CD4-positive, alpha-beta T cell treated with Interleukin-15 for 4 hours (primary cell): ENCODE measurements at regions not wholly inside any gene's neighbourhood (a gene's known extent, or its start where the extent isn't known, plus 50 kb on each side); places are given as distances from the start of the nearest gene placed in this dataset.
"Not testable (repeated sequence)": the region's sequence is repeated elsewhere in the genome, so short reads cannot be mapped to it uniquely, and the experiment has no call there.

Experiments
- DNase-seq: peaks from one replicate; pipeline ENCODE4 v3.0.0-alpha.2; 2020; ENCODE audit warnings: low spot score

GRCh38 chr12:38159591-38160317 is 156.8 kb upstream of the ALG10B start:
- DNase-seq: no peak

- DNase-seq: no peak
Measured at GRCh38 chr12:38160318-38161122, 156.1 kb upstream of the ALG10B start.

- no peak for DNase-seq
Measured at GRCh38 chr12:38161123-38162000, 155.2 kb upstream of the ALG10B start.

DNA sequence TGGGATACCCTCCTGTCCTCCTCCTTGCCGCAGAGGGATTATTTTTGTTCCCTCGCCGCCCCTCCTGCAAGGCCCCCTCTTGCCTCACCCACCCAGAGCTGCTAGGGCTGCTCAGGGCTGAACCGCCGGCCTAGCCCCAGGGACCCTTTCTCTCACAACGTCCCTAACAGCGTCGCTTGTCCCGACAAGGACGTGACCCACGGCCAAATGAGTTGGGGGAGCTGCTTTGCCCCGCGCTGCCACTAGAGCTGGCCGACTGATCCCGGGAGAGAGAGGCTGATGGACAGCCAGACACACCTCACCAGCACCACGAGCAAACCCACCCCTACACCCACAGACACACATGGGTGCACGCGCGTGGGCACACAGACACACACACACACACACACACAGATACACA is 154.6 kb upstream of the ALG10B start:
- DNase-seq: no peak

GRCh38 chr12:38162708-38163441 is 153.7 kb upstream of the ALG10B start:
- DNase-seq: no peak

- DNase-seq: no peak
Measured at GRCh38 chr12:38163442-38163801, 153.2 kb upstream of the ALG10B start.

GRCh38 chr12:38166225-38166624 is 150.3 kb upstream of the ALG10B start:
- no peak for DNase-seq

DNA sequence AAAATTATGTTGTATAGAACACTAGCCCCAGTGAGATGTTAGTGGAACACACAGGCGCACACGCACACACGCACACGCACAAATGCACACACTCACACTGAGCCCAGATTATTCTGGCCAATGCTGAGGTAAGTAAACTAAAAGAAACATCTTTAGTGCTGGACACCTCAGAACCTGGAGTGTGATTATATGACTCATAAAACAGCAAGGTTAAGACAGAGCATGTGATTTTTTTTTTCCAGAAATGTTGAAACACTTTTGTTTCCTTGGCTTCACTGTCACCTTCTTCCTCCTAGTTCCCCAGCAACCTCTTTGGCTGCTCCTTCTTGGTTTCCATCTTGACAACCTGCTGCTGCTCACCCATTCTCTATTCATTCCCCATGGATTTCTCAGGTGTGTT is 141.0 kb upstream of the ALG10B start:
- DNase-seq: no peak

GRCh38 chr12:38183617-38184016 is 133.0 kb upstream of the ALG10B start:
- not testable (repeated sequence) for DNase-seq

- not testable (repeated sequence) for DNase-seq
Measured at GRCh38 chr12:38197286-38197685, 119.3 kb upstream of the ALG10B start.

DNA sequence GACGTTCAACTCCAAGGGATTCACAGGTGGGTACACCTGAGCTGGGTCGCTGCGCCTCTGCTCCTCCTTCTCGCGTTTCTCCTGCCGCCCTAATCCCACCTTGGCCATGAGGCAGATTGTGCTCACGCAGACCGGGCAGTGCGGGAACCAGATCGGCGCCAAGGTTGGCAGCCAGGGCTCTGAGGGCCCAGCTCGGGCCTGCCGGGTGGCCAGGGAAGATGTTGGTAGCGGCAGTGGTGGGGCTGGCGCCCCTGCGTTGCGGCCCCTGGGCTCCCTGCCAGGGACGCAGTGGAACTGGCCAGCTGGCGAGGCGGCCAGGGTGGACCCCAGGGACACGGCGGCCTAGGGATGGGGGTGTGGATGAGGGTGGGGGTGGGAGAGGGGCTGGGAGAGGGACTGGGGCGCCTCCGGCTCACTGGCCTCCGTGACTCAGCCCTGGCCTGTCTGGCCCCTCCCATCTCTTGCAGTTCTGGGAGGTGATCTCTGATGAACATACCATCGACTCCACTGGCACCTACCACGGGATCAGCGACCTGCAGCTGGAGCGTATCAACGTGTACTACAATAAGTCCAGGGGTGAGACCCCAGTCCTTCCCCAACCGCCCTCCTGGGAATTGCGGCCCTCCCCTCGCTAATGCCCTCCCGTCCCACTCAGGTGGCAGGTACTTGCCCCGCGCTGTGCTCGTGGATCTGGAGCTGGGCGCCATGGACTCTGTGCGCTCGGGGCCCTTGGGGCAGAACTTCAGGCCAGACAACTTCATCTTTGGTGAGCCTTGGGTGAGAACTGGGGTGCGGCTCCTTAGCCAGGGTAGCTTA is 114.9 kb upstream of the ALG10B start:
- no peak for DNase-seq

GRCh38 chr12:38204831-38205230 is 111.7 kb upstream of the ALG10B start:
- no peak for DNase-seq

DNA sequence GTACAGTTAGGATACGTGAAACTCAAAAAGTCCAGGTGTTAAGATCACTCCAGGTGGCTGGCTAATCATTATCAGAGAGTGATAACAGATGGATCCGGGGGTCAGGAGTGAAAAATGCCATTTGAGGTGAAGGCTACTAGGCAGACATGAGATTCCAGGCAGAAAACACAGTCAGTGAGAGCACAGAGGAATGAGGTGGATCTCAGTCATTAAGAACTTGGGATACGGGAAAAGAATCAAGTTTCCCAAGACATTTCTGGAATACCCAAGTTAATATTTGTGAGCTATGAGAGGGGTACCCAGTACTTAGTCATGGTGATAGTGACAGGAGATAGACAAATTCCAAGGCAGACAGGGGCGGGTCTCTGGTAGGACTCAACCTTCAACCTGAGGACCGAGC is 94.6 kb upstream of the ALG10B start:
- DNase-seq: no peak

GRCh38 chr12:38238328-38238727 is 78.2 kb upstream of the ALG10B start:
- not testable (repeated sequence) for DNase-seq

DNA sequence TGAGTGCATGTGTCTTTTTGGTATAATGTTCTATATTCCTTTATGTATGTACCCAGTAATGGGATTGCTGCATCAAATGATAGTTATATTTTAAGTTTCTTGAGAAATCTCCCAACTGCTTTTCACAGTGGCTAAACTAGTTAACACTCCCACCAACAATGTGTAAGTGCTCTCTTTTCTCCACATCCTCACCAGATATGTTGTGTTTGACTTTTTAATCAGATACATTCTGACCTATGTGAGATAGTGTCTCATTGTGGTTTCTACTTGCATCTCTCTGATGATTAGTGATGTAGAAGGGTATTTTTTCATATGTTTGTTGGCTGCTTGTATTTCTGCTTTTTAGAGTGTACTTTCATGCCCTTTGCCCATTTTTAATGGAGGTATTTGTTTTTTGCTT is 62.8 kb upstream of the ALG10B start:
- no peak for DNase-seq

DNA sequence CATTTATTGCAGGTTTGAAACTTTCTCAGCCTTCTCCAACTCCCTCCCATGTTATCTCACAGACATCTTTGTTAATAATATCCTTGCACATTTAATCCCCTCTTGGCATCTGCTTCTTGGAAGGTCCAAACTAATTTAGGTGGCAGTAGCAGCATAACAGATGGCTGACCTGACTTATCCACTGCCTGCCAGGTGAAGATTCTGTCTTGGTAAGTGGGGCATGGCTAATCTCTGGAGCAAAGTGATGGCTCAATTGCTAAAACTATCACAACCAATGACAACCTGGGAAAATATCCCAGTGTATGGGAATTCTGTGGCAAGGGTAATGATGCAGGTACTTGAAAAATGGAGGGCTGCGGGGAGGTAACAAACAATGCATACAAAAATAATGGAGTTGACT is 58.2 kb upstream of the ALG10B start:
- DNase-seq: no peak
